ENCODE measurements at regions not wholly inside any gene's neighbourhood (a gene's known extent, or its start where the extent isn't known, plus 50 kb on each side); places are given as distances from the start of the nearest gene placed in this dataset.

GRCh38 chrX:22627576-22627975, 354.9 kb downstream of the CBLL2 start:
- DNase-seq (ENCODE audit: extremely low read depth, low read depth), result no peak
- no peak for TF ChIP-seq CTCF (IDR thresholded peaks at IDR 0.05; ENCODE audit: low read depth, low read length, missing control alignments)
- no peak overlapping the region for H3K4me3 ChIP-seq (replicated peaks; ENCODE audit: low read depth, low read length)

DNA sequence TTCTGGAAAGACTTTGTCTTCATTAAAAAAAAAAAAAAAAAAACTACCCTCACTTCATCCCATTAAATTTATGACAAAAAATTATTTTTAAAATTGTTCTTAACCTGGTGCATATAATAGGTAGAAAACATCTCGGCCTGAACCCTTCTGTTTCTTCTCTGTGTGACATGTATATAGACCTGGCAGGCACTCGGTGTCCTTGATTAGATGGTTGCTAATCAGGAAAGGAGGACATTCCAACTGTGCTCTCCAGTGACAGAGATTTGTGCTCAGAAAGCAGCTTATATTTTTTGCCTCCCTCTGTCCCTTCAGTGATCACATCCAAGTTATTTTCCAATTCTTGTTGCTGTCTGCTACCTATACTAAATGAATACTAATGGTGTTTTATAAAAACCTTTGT, 355.6 kb downstream of the CBLL2 start:
- no peak for TF ChIP-seq CTCF (IDR thresholded peaks at IDR 0.05; ENCODE audit: low read depth, low read length, missing control alignments)
- no peak overlapping the region for H3K4me3 ChIP-seq (replicated peaks; ENCODE audit: low read depth, low read length)
- DNase-seq (ENCODE audit: extremely low read depth, low read depth), result no peak

- no peak for TF ChIP-seq CTCF (IDR thresholded peaks at IDR 0.05; ENCODE audit: low read depth, low read length, missing control alignments)
- DNase-seq (ENCODE audit: extremely low read depth, low read depth), result no peak
- no peak overlapping the region for H3K4me3 ChIP-seq (replicated peaks; ENCODE audit: low read depth, low read length)
Measured at GRCh38 chrX:22629105-22629725, 356.5 kb downstream of the CBLL2 start.

- no peak for TF ChIP-seq CTCF (IDR thresholded peaks at IDR 0.05; ENCODE audit: low read depth, low read length, missing control alignments)
- no peak for DNase-seq (ENCODE audit: extremely low read depth, low read depth)
- no peak overlapping the region for H3K4me3 ChIP-seq (replicated peaks; ENCODE audit: low read depth, low read length)
Measured at GRCh38 chrX:22634083-22634482, 361.4 kb downstream of the CBLL2 start.

DNA sequence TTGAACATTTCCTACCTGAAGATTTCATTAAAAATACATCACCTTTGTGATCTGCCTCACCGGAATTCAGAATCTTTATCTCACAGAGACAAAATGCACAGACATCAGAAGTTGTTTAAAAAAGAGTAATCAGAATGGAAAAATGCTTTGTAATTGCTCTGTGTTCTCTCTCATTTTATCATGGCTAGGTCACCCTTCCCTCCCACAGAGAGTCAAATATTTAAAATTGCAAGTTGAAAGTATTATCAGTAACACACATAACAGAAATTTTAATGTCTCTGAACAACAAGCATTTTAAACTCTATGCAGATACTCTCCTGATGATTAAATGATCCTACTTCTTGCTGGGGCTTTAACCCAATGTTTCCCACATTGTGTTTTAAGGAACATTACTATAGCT, 362.0 kb downstream of the CBLL2 start:
- no peak for DNase-seq (ENCODE audit: extremely low read depth, low read depth)

DNA sequence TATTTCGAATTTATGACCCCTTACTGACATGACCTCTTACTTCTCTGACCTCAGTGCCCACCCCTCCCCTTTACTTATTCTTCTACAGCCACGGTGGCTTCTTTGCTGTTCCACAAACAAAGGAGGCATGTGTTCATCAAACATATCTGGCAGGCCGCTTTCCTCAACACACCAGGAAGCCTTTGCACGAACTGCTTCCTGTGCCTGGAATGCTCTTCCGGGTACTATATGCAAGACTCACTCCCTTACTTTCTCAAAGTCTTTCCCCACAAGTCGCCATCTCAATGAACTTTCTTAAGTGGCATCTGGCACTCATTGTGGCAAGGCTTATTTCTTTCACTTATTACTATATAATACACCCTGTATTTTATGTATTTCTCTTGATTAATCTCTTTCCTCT, 351.5 kb upstream of the DDX53 start:
- DNase-seq (ENCODE audit: extremely low read depth, low read depth), result no peak
- H3K4me3 ChIP-seq (replicated peaks; ENCODE audit: low read depth, low read length), result no peak overlapping the region
- TF ChIP-seq CTCF (IDR thresholded peaks at IDR 0.05; ENCODE audit: low read depth, low read length, missing control alignments), result no peak

More for the DNA sequence above, 362.0 kb downstream of the CBLL2 start:
- no peak overlapping the region for H3K4me3 ChIP-seq (replicated peaks; ENCODE audit: low read depth, low read length)
- TF ChIP-seq CTCF (IDR thresholded peaks at IDR 0.05; ENCODE audit: low read depth, low read length, missing control alignments), result no peak

DNA sequence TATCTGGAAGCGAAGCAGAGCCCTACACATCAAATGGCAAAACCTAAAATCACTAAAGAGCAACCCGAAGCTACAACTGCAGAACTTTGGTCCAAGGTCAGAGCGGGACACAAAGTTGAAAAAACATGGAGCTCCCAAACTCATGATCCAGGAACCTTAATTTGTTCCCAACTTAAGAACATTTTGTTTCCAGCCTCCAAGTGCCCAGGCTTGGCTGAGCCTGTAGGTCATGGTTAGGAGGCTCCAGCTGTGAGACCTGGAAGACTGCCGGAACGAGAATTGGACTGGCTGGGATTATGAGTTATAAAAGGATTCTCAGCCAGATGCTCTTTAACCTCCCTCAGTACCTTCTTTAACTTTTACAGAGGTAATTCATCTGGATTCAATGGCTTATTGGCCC, 349.1 kb upstream of the DDX53 start:
- TF ChIP-seq CTCF (IDR thresholded peaks at IDR 0.05; ENCODE audit: low read depth, low read length, missing control alignments), result no peak
- no peak overlapping the region for H3K4me3 ChIP-seq (replicated peaks; ENCODE audit: low read depth, low read length)
- DNase-seq (ENCODE audit: extremely low read depth, low read depth), result no peak

All from HFF-Myc (cell line).